HK-2 (cell line): ENCODE measurements at regions not wholly inside any gene's neighbourhood (a gene's known extent, or its start where the extent isn't known, plus 50 kb on each side); places are given as distances from the start of the nearest gene placed in this dataset.
"Not testable (repeated sequence)": the region's sequence is repeated elsewhere in the genome, so short reads cannot be mapped to it uniquely, and the experiment has no call there.

Experiments used
- DNase-seq: peaks from one replicate; pipeline ENCODE4 v3.0.0-alpha.2; 2018; ENCODE audit not compliant: unreplicated experiment

DNA sequence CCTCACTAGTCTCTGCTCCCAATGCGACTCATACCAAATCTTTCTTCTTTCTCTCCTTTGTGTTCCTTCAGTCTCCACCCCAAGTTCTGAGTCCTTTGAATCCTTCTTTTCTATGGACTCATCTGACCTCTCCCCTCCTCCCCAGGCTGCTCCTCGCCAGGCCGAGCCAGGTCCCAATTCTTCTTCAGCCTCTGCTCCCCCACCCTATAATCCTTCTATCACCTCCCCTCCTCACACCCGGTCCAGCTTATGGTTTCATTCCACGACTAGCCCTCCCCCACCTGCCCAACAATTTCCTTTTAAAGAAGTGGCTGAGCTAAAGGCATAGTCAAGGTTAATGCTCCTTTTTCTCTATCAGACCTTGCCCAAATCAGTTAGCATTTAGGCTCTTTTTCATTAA, 518.5 kb downstream of the MATN1 start:
- not testable (repeated sequence) for DNase-seq

DNA sequence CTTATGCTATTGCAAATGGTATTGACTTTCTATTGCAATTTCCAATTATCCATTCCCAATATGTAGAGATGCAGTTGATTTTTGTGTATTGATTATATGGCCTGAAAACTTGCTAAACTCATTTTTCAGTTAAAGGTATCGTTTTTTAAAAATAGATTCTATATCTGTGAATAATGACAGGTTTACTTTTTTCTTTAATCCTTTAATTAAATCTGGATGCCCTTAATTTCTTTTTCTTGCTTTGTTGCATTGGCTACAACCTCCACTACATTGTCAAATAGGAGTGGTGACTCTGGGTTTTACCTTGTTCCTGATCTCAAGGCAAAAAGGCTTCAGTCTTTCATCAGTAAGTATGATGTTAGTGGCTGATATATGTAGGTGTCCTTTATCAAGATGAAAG, 522.4 kb downstream of the MATN1 start:
- DNase-seq: no peak

DNA sequence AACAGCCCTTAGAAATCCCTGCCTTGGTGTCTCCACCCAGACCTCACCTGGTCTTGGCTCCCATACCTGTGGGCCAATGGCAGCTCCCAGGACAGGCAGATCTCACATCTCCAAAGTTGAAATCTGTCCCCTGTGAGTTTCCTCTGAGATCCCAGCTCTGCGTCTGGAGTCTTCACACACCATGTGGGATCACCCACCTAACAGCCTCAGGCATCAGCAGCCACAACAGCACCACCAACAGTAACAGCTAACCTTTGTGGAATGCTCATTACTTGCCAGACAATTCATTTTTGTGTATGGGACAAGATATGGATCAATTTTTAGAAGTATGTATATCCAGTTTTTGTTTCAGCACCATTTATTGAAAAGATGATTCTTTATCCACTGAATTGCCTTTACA, 523.2 kb downstream of the MATN1 start:
- DNase-seq: no peak

DNA sequence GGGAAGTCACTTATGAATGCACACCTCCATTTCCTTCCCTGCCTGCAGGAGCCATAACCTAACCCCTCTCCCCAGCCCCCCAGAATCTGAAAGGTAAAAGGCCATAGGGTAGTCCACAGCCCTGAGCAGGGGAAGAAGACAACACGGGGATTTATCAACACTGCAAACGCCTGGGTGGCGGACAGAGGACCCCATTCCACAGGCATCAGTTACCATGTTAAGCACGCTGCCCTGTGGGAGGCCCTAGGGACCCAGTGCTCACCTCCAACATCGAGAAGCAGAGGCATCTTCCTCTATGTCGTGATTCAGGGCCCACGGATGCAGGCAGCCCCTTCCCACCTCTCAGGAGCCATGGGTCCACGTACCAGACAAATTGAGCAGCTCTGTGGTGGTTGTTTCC, 523.8 kb downstream of the MATN1 start:
- no peak for DNase-seq

DNA sequence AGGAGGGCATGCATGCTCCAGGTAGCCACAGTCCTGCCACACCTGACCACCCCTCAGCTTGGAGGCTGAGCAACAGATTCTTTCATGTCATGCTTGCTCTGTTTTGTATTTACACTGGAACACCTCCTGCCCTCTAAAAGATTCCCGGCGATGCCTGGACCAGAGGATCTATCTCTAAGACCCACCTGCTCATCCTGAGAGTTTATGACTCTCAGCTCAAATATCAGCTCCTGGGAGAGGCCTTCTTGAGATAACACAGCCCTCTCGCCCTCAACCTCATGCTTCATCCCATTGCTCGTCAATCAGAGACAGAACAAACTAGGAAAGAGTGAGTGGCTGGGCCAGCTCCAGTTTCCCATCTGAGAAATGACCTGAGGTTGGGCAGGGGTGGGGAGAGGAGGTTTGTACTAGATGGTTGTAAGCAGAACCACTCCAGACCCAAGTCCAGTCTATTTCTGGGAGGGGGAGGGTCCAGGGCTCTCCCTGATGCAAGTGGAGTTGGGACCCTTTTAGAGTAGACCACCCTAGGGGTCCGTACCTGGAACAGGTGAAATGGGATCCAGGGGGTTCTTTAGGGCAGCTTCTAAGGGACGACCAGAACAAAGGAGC, 524.5 kb downstream of the MATN1 start:
- no peak for DNase-seq

DNA sequence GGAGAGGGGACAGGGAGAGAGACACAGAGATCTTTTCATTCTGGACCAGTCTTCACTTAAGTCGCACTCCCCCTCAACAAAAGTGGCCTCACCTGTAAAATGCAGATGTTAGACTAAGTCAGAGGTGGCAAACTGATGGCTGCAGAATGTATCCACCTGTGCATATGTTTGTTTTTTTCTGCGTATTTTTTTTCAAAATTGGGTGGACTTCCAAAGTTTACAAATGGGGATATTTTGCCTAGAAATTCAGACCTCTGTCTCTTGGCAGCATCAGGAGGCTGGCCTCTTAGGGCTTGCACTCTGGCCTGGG, 525.0 kb downstream of the MATN1 start:
- no peak for DNase-seq

DNA sequence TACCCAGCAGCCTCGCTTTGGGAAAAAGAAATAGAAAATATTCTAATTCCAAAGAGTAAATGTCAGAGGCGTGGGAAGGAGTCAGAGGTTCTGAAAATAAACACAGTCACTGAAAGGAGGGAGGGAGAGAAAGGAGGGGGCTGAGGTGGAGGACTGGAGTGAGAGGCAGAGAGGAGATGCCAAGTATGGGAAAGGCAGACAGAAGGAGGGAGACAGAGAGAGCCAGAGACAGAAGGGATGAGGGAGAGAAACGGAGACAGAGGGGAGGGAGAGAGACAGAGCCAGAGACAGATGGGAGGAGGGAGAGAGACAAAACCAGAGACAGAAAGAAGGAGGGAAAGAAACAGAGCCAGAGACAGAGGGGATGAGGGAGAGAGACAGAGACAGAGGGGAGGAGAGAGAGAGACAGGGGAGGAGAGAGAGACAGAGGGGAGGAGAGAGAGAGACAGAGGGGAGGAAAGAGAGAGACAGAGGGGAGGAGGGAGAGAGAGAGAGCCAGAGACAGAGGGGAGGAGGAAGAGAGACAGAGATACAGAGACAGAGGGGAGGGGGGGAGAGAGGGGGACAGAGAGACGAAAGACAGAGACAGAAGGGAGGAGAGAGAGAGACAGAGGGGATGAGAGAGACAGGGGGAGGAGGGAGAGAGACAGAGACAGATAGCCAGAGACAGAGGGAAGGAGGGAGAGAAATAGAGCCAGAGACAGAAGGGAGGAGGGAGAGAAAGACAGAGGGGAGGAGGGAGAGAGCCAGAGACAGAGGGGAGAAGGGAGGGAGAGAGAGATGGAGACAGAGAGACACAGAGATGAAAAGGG, 525.5 kb downstream of the MATN1 start:
- no peak for DNase-seq

DNA sequence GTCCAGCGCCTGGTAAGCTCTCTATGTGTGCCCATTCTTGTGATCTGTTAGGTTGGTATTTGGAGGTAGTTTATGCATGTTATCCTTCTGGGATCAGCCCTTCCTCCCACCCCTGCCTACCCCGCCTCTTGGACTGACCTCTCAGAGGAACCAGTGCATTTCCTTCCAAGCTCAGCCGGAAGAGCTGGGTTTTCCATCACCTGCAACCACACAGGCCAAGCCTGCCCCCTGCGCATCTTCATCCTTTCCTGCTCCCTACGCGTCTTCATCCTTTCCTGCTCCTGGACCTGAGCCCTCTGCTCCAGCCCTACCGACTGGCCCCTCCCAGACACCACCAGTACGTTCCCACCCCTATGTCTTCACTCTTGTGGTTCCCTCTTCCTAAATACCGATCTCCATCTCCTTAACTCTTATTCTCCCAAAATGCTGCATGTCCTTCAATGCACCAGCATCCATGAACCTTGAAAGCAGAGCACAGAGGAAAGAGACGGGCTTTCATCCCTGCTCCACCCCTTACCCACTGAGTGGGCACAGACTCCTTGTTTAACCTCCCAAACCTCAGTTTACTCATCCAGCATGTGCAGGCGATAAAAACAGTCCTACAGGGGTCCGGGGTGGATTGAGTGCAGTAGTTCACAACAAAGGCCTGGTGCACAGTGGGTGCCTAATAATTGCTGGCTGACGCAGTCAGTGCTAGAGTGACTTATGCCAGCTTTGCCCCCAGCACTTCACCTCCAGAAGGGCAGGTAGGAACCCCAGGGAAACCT, 526.3 kb downstream of the MATN1 start:
- no peak for DNase-seq

DNA sequence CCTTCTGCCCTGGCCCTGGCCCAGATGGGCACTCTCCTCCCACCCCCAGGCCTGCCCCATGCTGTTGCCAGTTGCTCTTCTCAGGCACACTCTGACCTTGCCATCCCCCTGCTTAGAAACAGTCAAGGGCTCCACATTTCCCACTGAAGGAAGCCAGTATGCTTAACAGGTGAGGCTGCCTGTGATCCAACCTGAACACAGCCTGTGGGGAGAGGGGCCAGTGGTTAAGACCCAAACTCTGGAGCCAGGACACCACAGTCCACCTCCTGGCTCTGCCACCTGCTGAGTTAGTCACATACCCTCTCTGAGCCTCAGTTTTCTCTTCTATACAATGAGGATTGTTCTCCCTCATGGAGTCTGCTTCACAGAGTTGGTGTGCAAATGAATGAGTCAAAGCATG, 526.9 kb downstream of the MATN1 start:
- DNase-seq: no peak

DNA sequence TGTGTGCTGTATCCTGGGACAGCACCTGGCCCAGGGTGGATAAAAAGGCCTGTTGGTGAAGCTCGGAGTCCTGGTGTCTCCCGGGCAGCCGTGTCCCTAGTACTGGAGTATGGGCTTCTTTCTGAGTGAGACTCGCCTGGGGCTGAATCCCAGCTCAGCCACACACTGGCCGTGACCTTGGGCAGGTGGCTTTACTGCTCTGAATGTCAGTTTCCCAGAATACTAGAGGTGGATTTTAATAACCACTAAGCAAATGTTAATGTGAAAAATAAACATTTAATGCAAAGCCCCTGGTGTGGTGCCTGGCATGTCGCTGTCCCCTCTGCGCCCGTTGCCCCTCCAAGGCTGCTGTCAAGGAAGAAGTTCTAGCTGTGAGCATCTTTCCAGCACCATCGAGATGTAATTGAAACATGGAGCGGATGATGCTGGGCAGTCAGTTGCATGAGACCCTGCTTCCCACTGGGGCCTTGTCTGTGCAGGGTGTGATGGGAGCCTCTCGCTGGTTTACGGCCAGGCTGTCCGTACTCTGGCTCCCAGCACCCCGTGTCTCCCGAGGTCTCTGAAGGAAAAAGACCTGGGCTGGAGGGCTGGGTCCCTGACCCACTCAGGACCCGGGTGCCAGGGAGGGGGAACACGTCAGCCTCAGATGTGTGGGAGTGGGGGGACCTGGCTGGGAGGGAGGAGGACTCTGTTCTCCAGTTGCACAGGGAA, 527.8 kb downstream of the MATN1 start:
- no peak for DNase-seq

DNA sequence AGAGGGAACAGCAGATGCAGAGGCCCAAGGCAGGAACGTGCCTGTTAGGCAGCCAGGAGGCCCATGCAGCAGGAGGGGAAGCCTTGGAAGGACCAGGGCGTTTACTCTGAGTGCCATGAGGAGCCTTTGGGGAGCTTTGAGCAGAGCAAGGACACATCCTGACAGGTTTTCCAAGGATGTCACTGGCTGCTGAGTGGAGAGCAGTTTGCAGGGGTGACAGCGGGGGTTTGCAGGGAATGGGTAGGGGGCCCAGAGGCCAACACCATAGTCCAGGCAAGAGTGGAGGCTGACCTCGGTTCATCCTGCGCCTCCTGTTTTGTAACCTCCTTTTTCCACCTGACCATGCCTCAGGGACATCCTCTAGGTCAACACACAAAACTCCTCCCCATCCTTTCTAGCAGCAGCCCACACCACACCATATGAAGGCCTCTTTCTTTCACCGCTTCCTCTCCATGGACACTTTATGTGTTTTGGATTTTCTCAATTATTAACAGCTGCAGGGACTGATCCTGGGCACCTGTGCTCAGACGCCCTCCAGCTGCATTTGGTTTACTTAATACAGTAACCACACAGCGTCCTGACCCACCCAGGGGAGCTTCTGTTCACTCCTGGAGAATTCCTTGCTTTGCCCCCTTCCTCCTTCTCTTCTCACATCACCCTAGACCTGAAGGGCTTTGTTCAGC, 528.5 kb downstream of the MATN1 start:
- no peak for DNase-seq

DNA sequence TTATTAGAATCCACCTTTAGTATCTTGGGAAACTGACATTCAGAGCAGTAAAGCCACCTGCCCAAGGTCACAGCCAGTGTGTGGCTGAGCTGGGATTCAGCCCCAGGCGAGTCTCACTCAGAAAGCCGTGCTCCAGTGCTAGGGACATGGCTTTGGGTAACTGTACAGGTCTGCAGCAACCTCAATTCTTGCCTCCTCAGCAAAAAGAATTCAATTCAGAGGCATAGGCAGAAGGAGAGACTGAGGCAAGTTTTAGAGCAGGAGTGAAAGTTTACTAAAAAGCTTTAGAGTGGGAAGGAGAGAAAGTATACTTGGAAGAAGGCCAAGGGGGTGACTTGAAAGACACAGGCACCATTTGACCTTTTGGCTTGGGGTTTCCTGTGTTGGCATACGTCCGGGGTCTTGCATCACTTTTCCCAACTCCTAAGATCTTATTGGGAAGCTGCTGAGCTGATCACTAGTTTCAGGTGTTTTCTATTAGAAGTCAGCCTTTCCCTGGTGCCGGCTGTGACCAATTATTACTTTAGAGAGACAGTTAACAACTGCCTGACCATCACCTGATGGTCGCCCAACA, 529.3 kb downstream of the MATN1 start:
- DNase-seq: no peak

DNA sequence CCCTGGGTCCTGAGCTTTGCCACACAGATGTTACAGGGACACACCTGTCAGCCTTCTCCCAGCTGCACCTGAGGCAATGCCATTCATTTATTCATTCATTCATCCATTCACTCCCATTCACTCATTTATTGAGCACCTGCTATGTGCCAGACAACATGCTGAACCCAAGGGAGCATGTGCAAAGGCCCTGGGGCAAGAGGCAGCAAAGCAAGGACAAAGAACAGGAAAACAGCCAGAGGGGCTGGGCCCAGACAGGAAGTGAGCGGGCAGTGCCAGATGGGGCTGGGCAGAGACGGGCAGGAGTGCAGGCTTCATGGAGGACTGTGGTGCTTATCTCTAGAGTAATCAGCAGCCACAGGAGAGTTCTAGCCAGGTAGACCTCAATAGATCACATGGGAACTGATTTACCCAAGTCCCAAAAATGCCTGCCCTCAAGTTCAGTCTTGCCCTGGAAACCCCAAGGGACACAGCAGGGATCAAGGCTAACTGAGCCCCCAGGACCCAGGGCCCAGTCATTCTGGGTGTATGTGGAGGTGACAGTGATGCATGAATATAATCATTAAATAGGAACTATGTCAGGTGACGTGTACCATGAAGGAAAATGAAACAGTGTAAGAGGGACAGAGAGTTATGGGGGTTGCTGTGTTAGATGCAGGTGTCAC, 530.3 kb downstream of the MATN1 start:
- DNase-seq: no peak

DNA sequence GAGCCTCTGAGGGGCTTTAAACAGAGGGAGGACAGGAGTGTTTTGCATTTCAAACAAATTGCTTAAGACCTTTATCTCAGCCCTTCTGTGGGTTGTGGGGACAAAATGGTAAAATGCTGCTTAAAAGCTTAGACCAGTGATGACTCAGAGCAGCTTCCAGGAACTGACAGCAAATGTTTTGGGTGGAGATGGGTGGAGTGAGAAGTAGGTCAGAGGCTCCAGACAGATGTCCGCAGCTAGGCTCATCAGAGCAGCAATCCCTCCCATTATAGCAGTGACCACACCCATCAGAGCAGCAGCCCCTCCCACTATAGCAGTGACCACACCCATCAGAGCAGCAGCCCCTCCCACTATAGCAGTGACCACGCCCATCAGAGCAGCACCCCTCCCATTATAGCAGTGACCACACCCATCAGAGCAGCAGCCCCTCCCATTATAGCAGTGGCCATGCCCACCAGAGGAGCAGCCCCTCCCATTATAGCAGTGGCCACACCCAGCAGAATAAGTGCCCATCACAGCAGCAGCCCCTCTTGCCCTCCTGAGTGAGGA, 532.2 kb downstream of the MATN1 start:
- DNase-seq: no peak

DNA sequence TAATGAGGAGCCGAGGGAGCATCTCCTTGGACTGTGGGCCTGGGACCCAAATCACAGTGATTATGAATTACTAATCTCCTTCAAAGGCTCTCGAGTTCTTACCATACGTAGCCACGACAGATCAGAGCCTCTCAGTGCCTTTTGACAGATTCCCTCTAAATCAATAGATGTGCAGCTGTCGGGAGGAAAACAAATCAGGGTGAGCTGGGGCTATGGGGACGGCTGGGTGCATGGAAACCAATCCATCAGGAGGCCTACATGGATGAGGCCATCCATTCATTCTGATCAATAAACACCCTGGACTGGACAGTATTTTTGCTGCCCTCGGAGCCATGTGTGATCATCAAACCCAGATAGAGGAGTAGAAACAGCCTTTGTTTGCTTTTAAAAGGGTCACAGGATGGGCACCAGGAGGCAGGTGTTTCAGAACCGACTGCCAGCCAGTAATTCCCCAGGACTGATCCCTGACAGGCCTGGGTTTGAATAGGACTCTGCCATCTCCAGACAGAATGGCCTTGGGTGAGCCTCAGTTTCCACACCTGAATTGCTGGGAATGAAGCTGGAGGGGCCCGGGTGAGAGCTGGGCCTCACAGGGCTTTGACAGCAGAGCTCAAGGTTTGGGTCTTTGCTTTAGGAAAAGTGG, 532.8 kb downstream of the MATN1 start:
- DNase-seq: no peak

DNA sequence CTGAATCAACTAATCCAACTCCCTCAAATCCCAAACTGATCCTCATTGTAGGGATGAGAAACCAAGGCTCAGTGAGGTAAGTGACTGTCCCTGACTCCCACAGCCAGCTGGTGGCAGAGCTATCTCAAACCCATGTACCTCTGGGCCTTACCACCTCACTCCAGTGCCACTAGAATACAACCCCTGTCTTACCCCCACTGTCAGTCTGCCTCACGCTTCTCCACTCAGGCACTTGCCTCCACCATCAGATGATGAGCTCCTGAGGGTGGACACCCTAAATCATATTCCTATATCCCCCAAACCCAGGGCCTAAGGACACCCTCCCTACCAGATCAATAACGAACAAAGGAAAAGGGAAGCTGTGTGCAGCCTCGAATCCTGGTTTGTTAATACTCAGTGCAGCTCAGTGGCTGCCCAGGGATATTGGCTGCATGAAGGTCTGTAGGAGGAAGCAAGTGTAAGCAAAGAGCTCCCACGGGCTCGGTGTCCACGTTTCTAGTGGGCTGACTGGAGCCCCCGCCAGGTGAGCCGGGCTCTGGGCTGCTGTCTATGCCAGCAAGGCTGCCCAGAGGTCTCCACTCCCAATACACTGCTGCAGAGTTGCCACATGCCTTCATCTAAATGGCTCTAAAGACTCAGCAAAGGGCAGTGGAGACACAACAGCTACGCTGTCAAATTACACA, 533.4 kb downstream of the MATN1 start:
- no peak for DNase-seq

DNA sequence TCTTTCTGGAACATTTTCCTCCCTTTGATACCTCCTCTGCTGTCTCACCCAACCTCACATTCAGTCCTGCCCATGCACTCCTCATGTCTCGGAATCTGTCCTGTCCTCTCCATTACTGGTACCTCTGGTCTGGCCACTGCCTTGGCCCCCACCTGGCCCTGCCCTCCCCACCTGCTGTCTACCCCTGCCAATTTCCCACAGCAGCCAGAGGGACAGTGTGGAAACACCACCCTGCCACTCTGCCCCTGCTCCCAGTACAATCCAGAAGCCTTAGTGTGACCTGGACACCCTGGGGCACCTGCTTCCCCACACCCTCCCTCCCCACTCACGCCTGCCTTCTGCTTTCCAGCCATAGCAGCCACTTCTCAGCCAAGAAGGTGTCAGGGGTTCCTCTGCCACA, 534.4 kb downstream of the MATN1 start:
- no peak for DNase-seq

DNA sequence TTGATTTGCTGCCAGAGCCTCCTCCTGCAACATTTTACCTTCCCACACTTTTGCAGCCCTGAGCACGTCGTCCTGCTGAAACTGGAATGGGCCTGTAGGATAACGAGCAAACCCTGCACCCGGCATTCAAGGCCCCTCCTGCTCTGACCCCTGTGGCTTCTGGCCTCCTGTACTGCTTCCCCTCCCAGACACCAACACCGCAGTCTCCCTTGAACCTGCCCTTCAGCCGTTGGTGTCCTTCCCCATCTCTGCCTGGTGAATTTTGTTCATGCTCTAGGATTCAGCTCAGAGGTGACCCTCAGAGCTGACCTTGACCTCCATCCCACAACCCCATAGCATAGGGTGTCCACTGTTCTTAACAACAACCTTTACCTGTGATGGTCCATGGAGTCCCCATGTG, 535.1 kb downstream of the MATN1 start:
- no peak for DNase-seq

DNA sequence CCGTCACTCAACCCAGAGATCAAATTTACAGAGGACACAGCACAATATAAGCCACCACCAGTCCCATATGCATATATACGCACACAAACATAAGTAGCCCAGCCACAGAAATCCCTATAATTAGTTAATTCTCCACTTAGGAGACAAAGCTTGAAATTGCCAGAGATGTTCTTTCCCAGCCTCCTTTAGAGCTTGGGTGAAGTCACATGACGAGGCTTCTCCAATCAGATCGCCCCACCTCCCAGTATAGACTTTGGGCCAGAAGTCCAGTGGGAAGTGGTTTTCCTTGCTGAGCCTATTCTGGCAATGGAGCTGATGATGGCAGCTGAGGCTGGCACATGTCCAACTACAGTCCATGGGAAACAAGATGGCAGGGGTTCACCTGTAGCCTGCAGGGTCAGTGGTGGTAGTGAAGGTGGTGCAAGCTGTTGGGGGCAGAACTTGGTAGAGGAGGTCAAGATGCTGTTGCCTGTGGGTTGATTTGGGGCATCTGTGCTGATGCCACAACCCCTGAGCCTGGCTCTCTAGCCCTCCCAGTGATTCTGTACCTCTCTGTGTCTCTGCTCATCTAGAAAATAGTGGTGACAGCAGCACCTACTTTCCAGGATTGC, 535.9 kb downstream of the MATN1 start:
- no peak for DNase-seq
